ENCODE measurements at regions not wholly inside any gene's neighbourhood (a gene's known extent, or its start where the extent isn't known, plus 50 kb on each side); places are given as distances from the start of the nearest gene placed in this dataset.

- TF ChIP-seq CTCF (IDR thresholded peaks at IDR 0.05) (no peak), EP300 (IDR thresholded peaks at IDR 0.05) (no peak)
Observed at GRCh38 chr21:15650735-15651134, 79.0 kb upstream of the USP25 start.
